Activated CD8-positive, alpha-beta memory T cell treated with anti-CD3 and anti-CD28 coated beads for 1 hour (primary cell): ENCODE measurements at regions not wholly inside any gene's neighbourhood (a gene's known extent, or its start where the extent isn't known, plus 50 kb on each side); places are given as distances from the start of the nearest gene placed in this dataset.

Experiments
- DNase-seq, 2 donors: peaks; one replicate each; pipeline ENCODE4 v3.0.0-alpha.2; 2020; ENCODE audit warnings: low read depth in 1 of 2; ENCODE audit errors: extremely low read depth in 1 of 2

DNA sequence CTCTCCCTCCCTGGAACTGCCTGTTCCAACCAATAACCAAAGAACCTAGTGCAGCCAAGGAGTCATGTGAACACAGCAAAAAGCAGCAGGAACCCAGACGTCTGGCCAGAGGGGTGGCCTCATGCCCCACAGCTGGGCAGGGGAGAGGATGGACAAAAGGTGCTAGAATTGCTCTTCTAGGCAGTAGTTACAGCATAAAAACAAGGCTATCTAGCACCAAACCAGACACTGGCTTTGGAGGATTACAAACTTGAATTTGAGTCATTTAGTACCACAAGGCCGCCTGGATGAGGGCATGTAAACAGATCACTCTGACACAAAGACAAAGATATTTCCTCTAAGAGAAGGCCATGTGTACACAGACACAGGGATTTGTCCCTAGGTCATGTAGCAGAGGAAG lies 423.3 kb upstream of the MAF start:
- no peak for DNase-seq

DNA sequence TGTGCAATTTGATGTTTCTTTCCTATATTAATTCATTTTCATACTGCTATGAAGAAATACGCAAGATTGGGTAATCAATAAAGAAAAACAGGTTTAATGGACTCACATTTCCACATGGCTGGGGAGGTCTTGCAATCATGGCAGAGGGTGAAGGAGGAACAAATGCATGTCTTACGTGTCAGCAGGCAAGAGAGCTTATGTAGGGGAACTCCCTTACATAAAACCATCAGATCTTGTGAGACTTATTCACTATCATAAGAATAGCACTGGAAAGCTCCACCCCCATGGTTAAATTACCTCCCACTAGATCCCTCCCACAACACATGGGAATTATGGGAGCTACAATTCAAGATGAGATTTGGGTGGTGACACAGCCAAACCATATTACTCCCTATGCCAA lies 418.9 kb upstream of the MAF start:
- no peak for DNase-seq

DNA sequence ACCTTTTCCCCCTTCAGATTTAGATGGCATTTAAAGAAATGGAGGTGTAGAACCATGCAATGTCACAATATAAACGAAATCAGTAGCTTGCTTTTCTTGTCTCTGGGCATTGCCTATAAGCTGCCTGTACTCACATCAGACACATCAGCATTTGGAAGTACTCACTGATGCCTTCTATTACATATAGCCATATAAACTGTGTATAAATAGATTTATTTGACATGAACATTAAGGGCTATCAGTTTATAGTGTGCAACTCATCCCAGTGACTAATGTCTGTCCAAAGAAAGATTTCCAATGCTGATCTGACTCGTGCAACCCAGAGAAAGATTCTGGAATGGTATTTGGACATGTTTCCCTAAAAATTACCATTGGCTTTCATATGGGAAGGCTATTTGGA lies 417.9 kb upstream of the MAF start:
- no peak for DNase-seq

DNA sequence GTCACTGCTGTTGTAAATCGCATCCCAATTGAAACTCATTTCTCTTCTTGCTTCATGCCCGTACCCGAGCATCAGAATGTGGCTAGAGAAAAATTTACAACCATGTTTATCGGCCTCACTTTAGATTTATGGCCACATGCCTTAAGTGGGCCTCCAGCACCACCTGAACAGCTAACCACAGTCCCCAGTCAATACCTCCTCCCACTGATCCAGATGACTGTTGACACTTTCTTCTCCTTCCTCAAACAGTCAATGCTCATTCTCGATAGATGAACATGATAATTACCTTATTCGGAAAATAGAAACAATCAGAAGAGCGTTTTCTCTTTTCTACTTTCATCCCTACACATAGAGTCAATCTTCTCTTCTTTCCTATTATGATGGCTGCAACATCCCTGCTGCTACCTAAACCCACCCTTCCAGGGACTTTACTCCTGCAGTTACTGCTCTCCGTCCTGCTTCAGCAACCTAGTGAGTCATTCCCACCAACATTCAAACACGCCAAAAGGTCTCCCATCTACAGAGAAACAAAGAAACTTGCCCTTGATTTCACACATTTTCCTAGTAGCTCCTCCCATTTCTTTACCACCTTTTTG lies 416.3 kb upstream of the MAF start:
- no peak for DNase-seq

DNA sequence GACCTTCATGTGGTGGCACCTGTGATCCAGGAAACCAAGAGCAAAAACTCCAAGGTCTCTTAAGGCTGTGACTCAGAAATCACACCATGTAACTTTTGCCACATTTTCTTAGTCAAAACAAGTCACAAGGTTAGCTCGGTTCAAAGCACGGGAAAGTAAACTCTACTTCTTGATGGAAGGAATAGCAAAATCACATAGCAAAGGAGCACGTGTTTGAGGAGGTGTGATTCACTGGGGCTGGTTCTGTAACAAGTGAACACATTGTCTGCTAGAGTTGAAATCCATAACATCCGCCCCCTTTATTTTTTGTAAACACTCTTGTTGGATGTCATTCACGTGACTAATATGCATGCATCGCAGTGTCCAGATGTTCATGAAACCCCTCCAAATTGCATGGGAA lies 415.0 kb upstream of the MAF start:
- DNase-seq = no peak

DNA sequence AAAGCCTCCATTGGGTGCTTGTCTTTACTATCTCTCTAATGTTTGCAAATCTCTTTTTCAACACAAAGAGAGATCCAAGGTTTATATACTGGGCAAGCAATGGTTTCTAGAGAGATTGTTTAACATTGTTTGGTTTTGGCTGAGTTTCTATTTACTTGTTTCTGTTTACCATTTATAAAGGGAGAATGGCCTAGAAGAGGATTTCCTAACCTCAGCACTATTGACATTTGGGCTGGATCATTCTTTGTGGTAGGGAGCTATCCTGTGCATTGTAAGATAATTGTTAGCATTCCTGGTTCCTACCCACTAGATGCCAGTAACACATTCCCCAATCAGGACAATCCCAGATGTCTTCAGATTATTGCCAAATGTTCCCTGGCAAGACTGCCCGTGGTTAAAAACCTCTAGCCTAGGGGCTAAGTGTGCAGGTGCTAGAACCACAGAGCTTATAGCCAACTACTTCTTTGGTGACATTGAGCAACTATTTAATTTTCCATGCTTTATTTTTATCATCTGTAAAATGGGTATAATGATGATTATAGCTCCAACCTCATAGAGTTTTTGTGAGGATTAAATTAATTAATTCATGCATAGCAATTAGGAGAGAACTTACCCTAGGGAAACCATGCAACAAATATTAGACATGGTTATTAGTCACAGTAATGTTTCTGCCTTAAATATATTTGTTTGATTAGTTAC lies 413.9 kb upstream of the MAF start:
- DNase-seq = no peak

DNA sequence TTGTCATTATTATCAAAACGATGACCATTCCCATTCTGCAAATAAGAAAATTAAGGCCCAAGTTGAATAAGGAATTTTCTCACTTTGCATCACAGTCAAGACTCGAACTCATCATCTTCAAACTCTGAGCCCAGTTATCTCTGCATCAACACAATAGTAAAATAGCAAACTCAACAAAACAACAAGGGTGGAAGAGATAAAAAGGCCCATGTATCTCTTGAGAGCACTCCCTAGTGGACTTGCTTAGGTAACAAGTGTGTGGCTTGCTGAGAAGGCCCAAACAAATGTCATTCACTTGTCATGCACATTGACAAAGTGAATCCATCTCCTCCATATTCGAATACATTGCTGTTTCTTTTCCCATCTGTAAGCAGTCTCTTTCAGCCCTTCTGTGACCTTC lies 412.0 kb upstream of the MAF start:
- no peak for DNase-seq

DNA sequence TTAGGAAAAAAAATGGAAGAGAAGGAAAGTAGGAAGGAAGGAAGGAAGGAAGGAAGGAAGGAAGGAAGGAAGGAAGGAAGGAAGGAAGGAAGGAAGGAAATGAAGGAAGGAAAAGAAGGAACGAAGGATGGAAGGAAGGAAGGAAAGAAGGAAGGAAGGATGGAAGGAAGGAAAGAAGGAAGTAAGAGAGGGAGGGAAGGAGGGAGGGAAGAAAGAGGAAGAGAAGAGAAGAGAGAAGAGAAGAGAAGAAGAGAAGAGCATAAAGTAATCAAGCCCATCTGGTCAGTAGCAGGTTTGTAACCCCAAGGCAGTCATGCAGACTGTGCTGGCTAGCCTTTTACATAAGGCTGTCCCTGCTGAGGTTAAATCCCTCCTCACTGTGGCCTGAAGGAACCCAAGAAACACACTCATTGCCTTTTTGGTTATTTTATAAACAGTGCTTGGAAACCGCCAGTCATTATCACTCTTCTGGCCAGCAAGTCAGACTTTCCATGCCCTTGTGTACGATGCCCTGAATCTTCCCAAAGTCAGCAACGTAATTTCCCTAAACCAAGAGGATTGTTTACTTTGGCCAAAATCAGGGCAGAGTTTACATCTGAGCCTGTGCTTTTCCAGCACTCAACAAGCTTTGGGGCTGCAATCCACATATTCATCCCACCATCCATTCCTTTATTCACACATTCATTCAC lies 409.6 kb upstream of the MAF start:
- no peak for DNase-seq

DNA sequence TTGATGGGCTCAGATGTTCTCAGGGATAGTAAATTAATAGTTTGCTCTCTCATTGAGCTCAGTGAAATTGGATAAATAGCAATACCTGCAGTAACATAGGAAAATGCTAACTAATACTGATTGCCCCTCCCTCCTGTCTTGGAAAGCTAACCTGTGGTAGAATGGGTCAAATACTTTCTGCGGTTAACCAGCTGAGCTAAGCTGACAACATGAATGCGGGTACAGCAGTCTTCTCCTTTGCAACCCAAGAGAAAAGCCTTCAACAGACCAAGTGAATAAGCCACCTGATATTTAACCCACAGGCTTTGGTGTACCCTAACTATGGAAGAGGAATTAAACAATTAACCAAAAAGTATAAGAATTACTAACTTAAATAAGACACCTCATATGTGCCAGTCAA lies 408.3 kb upstream of the MAF start:
- DNase-seq = no peak

DNA sequence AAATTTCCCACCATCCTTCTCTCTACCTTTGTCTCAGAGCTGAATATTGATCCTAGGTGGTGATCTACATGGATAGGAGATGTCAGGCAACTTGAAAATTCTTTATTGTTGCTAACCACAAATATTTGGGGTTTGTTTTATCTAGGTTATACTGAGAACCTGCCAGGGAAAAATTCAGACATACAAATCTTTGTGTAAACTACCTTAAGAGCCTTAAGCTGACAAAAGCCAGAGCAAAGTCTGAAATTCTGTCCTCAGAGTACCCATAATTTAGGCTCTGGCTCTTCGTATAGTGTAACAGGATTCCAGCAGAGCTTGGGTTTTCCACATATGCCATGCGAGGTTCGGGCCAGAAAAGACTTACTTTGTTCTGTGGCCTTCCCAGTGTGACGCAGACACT lies 406.7 kb upstream of the MAF start:
- no peak for DNase-seq

DNA sequence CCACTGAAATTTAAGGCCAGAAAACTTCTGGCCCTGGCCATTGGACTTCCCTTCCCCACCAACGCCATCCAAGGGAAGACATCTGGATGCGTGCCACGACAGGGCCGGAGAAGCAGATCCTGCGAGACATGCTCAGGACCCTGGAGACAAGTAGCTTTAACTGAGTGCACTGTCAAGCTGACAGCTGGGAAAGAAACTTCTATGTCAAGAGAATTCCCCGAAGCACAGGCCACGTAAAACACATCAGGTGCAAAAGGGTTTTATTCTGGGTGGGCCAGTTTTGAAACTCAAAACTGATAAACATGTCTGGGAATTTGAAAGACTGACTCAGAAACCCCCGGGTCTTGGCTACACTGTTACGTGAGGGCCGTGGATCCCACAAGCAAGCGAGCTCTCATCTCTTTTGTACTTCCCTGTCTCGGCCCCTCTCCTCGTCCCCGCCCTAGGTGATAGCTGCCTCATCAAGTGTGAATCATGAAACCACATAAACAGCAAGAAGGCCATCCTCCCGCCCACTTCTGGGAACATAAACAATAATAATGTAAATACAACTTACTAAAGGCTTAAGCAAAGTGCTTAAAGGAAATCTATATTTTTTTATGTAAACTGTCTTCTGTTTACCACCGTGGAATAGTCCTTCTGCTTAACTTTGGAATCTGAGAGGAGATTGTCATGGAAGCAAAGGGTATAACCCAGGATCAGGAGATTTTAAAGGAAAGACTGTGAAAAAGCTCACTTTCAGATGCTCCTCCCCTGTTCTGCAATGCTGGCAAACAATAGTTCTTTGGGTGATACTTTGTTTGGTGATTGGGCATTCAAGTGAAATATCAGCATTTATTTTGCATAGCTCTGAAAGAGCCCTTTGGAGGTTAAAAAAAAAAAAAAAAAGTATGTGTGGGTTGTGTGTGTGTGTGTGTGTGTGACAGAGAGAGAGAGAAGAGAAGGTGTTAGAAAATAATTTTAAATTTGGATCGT lies 406.0 kb upstream of the MAF start:
- no peak for DNase-seq

DNA sequence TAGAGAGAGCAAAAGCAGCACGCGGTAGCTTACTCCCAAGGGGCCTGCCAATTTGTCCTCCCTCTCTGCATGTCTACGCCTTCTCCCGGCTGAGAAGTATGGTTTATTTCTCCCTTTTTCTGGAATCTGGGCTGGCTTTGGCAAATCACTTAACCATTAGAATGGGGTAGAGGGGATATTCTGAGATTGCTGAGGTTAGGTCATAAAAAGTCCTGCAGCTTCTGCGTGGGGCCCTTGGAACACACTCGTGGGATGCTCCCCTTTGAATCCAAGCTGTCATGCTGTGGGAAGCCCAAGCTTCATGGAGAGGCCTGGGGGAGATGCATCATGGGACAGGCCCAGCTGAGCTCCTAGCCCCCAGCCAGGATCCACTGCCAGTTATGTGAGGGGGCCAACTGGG lies 403.6 kb upstream of the MAF start:
- no peak for DNase-seq

DNA sequence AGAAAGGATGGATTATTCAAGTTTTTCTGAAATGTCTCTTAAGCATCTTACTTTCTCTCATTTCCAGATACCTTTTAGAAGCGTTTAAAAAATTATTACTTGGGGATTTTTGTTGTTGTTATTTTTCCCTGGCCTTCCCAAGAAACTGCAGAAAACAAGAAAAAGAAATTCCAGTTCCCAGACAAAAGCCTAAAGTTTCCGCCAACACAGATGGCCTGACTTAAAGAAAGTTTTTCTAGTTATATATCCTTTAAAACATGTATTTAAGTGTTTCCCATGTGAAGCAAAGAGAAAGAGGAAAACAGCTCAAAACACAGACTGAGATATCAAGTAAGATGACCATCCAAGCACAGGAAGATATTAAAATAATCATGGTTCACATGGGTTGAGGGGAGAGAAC lies 401.7 kb upstream of the MAF start:
- DNase-seq = no peak

DNA sequence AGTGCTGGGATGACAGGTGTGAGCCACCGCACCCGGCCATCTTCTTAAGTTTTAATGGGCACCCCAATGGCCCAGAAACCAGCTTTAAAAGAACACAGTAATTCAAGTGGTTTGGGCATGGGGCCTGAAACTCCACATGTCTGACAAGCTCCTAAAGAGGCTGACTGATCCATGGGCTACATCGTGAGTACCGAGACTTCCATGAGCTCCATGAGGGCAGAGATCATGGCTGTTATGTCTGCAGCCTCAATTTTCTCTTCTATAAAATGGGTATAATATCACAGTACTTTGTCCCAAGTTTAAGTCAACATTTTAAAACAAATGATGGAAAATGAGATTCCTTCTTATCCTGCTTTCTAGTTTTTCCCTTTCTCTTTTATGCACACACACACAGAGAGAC lies 397.6 kb upstream of the MAF start:
- DNase-seq = no peak

DNA sequence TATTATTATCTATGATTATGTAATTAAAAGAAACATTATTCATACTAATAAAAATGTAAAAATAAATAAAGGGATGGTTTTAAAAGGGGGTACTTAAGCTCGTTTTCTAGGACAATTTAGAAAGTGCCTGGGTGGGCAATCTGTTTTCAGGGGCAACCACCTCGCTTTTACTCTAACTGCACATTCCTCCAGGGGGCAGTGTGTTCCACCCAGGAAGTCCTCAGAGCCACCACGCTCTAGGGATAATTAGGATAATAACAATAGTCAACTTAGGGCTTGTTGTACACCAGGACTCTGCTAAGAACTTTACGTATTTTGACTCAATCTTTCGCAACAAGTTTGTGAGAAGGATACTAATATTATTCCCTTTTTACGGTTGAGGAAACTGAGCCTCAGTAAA lies 396.7 kb upstream of the MAF start:
- DNase-seq = no peak

DNA sequence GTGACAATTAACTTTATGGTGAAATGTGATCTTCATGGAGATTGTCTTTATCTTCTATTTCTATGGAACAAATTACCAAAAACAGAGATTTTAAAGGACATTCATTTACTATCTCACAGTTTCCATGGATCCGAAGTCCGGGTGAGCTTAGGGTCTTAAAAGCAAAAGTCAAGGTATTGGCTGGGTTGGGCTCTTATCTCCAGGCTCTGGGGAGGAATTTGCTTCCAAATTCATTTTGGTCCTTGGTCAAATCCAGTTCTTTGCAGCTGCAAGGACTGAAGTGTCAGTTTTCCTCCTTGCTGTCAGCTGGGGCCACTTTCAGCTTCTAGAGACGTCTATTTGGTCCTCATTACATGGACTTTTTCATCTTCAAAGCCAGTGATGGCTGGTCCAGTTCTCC lies 395.8 kb upstream of the MAF start:
- DNase-seq = no peak

DNA sequence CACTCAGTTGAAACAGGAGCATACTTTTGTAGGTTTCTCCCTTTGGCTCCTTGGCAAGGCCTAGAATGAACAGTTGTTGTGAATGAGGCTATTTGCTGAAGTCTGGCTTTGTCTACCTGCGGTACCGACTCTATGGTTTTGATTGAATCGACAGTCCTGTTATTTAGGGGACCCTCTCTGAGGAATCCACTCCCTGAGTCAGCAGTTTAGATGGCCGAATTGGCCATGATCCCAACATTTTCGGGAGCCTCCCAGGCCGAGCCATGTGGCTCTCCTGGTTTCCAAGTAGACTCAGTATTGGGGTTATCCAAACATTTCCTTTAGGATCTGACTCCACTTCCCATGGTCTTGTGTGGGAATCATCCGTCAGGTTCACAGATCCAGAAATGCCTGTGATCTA lies 394.8 kb upstream of the MAF start:
- no peak for DNase-seq

DNA sequence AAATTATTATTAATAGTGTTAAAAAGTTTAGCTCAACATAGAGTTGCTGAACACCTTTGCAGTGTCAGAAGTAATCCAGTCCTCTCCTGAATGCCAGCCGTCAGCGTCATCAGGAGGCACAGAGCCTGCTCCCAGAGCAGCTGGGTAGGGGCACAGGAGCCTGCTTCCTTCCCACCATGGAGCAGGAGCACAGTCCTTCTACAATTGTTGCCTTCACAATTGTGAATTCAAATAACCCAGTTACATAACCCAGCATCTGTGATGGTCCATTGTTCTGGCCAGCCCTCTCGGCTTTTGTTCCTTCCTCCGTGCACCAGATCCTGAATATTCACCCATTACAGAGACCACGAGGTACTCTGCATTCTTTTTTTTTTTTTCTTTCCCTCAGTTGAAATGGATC lies 393.9 kb upstream of the MAF start:
- no peak for DNase-seq

DNA sequence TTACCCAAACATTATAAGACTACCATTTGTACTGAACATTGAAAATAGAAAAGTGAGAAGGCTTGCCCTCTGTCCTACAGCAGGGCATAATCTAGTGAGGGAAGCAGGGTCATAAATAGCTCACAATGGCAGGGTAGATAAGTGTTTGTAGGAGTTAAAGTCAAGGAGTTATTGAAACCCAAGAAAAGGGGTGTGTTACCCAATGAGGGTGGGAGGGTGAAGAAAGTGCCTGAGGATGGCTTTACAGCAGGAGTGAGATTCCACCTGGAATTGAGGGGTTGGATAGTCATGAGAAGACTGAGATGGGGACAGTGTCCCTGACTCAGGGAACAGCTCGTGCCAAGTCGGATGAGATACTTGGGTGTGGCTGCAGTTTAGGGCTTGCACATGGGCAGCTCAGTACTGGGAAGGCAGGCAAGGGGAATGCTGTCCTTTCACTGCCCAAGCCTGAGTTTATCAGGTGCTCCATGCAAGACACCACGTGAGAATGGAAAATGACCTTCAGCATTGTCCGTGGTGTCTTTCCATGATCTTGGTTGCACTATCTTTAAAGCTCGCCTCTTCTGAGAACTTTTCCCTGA lies 393.2 kb upstream of the MAF start:
- DNase-seq = no peak

DNA sequence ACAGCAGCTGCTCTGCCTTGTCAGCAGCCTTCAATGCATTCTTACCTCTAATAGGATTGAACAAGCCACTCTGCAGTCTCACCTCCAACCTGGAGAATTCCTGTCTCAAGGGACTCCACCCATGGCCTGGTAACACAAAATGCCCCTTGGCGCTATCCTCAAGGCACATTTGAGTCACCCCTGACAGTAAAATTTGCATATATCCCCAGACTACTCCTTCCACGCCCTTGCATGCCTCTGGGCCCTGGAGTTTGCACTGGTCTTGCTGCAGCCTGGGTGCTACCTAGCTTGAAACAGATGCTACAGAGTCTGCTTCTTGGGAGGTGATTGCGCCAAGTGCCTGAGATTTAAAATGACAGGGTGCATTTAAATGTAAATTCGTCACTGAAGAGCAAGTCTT lies 391.4 kb upstream of the MAF start:
- no peak for DNase-seq

DNA sequence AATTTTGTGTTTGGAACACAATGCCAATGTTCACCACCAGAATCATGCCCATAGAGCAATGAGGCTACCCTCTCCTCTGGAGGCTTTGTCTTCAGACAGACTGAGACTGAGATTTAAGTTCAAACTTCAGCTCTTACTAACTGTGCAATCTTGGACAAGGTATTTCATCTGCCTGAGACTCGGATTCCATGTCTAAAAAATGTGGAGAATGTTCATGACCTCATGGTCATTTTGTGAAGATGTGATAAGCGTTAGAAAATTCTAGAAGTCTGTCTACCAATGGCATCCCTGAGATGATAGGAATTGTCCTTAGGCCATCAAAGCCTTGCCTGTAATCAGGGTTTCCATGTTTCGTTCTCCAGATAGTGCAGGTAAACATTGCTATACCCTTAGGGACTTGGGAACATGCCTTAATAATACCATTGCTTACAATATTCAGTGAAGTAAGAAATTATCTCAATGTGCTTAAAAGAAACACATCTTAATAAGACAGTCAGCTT lies 388.2 kb upstream of the MAF start:
- no peak for DNase-seq
